NCI-H2029 treated with DMSO at 0.1 percent for 48 hours (cell line): ENCODE measurements at regions not wholly inside any gene's neighbourhood (a gene's known extent, or its start where the extent isn't known, plus 50 kb on each side); places are given as distances from the start of the nearest gene placed in this dataset.
"Not testable (repeated sequence)": the region's sequence is repeated elsewhere in the genome, so short reads cannot be mapped to it uniquely, and the experiment has no call there.

Source experiments
- DNase-seq: peaks from one replicate; lab custom pipeline; 2025; lab: John Stamatoyannopoulos, UW

GRCh38 chr9:94033383-94033782 is 50.9 kb upstream of the PTPDC1 start:
- no peak for DNase-seq

GRCh38 chr9:94031946-94032345 is 52.3 kb upstream of the PTPDC1 start:
- no peak for DNase-seq

- DNase-seq, result no peak
Observed at GRCh38 chr9:94031380-94031779, 52.9 kb upstream of the PTPDC1 start.

GRCh38 chr9:94030318-94031179 is 53.7 kb upstream of the PTPDC1 start:
- DNase-seq, result peak; percentile 53

GRCh38 chr9:94029932-94030317 is 54.3 kb upstream of the PTPDC1 start:
- no peak for DNase-seq

DNA sequence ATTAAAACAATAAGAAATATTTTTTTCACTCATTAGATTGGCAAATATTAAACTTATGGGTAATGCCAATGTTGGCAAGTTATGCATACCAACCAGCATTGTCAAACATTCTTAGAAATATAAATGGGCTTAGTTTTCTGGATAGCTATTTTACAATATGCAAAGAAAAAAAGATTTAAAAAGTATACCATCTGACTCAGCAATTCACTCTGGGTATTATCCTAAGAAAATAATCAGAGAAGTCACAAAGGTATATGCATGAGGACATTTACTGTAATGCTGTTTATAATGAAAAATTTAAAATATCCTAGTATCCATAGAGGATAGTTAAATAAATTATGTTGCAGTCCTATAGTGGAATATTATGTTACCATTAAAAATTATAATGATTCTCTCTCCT is 57.4 kb upstream of the PTPDC1 start:
- no peak for DNase-seq

DNA sequence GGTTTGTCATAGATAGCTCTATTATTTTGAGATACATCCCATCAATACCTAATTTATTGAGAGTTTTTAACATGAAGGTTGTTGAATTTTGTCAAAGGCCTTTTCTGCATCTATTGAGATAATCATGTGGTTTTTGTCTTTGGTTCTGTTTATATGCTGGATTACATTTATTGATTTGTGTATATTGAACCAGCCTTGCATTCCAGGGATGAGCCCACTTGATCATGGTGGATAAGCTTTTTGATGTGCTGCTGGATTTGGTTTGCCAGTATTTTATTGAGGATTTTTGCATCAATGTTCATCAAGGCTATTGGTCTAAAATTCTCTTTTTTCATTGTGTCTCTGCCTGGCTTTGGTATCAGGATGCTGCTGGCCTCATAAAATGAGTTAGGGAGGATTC is 61.8 kb upstream of the PTPDC1 start:
- not testable (repeated sequence) for DNase-seq

GRCh38 chr9:94020836-94021235 is 63.4 kb upstream of the PTPDC1 start:
- DNase-seq, result not testable (repeated sequence)

GRCh38 chr9:94018628-94019027 is 63.5 kb upstream of the BARX1 start:
- no peak for DNase-seq

GRCh38 chr9:94017939-94018531 is 62.9 kb upstream of the BARX1 start:
- DNase-seq, result no peak

DNA sequence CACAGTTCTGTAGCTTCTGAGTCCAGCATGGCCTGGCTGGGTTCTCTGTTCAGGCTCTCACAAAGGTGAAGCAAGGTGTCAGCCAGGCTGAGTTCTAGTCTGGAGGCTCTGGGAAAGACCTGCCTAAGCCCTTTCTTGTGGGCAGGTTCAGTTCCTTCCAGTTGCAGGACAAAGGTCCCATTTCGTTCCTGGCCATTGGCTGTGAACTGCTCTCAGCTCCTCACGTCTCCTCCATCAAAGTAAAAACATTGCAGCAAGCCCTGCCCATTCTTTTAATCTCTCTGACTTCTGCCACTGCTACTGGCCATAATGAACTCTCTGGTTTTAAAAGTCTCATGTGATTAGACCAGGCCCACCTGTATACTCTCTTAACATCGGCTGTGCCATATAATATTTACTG is 61.6 kb upstream of the BARX1 start:
- no peak for DNase-seq

- DNase-seq, result peak; percentile 74
Observed at GRCh38 chr9:94014920-94015319, 59.8 kb upstream of the BARX1 start.

DNA sequence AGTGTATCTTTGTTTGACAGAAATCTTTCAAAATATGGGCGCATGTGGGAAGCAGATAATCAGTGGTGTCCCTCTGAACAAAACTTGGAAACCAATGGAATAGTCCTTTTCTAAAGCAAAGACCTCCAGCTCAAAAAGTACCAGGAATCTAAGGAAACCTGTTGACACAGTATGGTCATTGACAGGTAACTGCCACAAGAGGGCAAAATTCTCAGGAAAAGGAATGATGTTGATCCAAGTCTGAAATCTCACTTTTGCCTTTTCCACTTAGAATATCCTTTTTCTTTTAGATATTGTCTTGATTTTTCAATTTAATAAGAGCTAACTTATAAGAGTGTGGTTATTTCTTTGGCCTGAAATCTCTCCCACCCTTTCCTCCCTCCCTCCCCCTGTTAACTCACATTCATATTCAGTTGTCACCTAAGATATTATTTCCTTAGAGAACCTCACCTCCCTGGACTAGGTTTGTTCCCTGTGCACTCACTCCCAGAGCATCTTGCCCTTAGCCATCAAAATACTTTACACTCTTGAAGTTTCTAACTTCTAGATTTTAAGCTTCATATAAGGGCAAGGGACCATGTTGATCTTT is 59.0 kb upstream of the BARX1 start:
- DNase-seq, result peak; percentile 53

- no peak for DNase-seq
Observed at GRCh38 chr9:94010980-94011533, 55.9 kb upstream of the BARX1 start.

GRCh38 chr9:94005272-94005901 is 50.2 kb upstream of the BARX1 start:
- no peak for DNase-seq
